HG02798 (cell line): ENCODE measurements at regions not wholly inside any gene's neighbourhood (a gene's known extent, or its start where the extent isn't known, plus 50 kb on each side); places are given as distances from the start of the nearest gene placed in this dataset.

Experiments
- ATAC-seq: cut with Tn5 transposase; IDR thresholded peaks from one replicate; pipeline ENCODE4 v1.9.1; 2021; ENCODE audit warnings: mild to moderate bottlenecking; ENCODE audit not compliant: unreplicated experiment, poor library complexity

GRCh38 chr4:178329226-178329872 is 887.1 kb upstream of the AGA start:
- ATAC-seq = no peak

- ATAC-seq = no peak
Measured at GRCh38 chr4:178333355-178333754, 891.1 kb upstream of the AGA start.

GRCh38 chr4:178339769-178340168 is 897.5 kb upstream of the AGA start:
- no peak for ATAC-seq

DNA sequence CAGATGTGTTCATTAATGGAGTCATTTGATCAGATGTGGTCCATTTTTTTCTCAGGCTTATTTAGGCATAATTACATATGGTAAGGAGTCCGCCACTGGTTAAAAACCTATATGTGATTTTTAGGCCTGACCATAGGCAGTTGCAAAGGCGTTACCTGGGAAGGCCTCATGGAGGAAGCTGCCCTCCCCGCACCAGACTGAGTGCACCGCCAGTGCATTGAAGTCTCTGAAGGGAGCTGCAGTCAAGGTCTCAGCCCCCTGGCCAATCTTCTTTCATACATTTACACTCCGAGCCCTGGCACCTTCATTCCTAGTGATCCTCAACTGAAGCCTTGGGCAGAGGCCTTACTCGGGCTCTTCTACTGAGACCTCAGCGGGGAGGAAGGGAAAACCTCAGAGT is 898.2 kb upstream of the AGA start:
- no peak for ATAC-seq

- no peak for ATAC-seq
Measured at GRCh38 chr4:178344096-178344495, 901.9 kb upstream of the AGA start.

GRCh38 chr4:178347111-178347510 is 904.9 kb upstream of the AGA start:
- no peak for ATAC-seq

- no peak for ATAC-seq
Measured at GRCh38 chr4:178349601-178350000, 907.4 kb upstream of the AGA start.

GRCh38 chr4:178351185-178351584 is 908.9 kb upstream of the AGA start:
- ATAC-seq = no peak

DNA sequence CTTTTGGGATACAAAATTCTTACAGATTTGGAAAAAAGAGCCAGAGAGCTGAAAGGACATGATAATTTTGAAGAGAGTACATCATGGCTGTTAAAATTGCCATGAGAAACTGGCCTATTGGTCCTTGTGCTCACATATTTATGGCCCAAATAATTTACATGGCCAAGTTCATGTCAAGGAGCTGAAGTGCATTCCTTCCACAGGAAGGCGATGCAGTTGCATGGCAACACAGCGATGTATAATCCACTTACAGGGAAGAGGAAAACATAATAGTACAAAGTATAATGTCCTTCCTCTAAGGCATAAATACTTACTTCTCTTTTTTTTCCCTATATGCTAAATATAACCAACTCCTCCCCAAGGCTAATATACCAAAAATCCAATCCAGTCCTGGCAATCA is 914.5 kb upstream of the AGA start:
- no peak for ATAC-seq

DNA sequence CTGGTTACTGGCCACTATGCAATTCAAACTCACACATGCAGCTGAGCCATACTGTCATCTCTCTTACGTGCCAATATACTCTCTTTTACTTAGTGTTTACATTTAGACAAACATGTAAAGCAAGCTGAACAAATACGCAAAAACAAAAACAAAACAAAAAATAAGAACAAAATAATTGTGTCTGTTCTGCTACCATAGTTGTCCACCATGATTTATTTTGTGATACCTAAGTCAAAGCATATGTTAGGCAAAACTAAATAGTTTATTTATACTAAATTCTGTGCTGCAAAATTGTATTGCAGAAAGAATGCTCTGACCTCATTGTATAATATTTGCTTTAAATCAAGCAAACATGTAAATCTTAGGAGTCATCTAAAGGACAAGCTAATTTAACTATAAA is 943.2 kb upstream of the AGA start:
- ATAC-seq = no peak

DNA sequence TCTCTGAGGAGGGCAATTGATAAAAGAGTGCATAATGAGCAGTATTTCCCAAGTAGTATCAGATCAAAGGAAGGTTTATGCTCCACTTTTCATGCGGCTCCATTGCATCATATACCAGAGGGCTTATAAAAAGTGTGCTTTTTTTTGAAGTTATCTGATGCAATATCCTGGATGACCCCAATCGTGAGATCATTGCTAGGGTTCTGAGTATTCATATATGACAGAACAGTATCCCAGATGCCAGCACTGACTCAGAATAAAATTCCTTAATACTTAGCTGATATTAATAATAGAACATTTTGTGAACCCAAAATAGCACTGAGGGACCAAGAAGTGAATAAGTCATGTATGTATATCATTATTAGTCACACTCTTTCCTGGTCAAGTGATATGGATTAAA is 945.5 kb upstream of the AGA start:
- ATAC-seq = no peak

- ATAC-seq = no peak
Measured at GRCh38 chr4:178395798-178396197, 953.6 kb upstream of the AGA start.

DNA sequence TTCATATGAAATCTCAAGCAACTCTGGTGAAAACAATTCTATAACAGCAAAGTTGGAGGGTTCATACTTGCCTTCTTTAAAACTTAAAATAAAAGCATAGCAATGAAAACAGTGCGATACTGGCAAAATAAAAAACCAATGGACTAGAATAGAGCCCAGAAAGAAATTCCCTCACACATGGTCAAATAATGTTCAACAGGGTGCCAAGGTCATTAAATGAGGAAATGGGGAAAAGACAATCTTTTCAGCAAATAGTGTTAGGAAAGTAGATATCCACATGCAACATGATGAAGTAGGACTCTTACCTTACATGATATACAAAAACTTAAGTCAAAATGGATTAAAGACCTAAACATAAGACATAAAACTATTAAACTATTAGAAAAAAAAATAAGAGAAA is 970.2 kb upstream of the AGA start:
- ATAC-seq = no peak

- no peak for ATAC-seq
Measured at GRCh38 chr4:178414042-178414441, 971.8 kb upstream of the AGA start.

DNA sequence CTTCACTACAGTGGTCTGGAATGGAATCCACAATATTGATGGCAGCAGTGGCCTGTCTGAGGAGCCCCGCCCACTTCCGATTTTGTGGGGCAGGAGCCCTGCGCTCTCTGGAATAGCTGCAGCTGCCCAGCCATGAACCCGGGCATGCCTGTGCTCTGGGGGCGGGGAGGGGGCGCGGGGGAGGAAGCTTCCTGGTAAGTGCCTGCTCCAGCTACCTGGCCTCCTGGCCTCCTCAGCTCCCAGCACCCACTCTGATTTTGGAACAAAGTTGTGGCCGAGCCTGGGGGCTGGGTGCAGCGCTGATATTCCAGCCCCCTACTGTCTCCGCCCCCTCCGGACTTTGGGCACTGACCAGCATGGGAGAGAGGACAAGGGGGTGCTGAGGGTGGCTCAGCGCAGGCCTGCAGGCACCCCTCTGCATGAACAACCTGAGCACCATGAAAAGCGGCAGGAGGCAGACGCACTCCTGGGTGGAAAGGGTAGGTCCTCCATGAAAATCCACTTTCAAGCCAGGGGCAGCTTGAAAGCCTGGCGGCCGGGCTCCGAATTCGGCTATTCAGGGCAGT is 972.7 kb upstream of the AGA start:
- ATAC-seq = no peak

- no peak for ATAC-seq
Measured at GRCh38 chr4:178415925-178416324, 973.7 kb upstream of the AGA start.

- ATAC-seq = no peak
Measured at GRCh38 chr4:178423366-178423765, 981.1 kb upstream of the AGA start.

DNA sequence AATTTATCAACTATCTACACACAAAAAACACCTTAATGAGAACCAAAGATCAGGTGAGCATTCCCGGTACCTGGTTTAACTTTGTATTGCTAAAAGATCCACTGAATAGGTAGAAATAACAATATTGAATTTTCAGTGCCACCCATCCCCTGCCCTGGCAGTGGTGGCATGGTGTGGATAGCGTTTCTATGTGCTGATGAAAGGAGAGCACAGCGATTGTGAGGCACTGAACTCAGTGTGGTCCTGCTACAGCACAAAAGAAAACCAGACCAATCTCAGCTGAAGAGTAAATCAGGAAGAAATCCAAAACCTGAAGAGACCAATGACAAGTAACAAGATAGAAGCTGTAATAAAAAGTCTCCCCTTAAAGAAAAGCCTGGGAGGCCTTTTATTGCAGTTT is 984.6 kb upstream of the AGA start:
- no peak for ATAC-seq

DNA sequence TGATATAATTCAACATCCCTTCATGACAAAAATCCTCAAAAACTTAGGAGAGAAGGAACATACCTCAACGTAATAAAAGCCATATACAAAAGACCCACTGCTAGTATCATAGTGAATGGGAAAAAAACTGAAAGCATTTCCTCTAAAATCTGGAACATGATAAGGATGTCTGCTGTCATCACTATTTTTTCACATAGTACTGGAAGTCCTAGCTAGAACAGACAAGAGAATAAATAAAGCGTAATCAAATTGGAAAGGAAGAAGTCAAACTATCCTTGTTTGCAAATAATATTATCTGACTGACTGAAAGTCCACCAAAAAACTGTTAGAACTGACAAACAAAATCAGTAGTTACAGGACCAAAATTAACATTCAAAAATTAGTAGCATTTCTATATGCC is 985.4 kb upstream of the AGA start:
- no peak for ATAC-seq

- no peak for ATAC-seq
Measured at GRCh38 chr4:178448372-178449035, 1006.3 kb upstream of the AGA start.

DNA sequence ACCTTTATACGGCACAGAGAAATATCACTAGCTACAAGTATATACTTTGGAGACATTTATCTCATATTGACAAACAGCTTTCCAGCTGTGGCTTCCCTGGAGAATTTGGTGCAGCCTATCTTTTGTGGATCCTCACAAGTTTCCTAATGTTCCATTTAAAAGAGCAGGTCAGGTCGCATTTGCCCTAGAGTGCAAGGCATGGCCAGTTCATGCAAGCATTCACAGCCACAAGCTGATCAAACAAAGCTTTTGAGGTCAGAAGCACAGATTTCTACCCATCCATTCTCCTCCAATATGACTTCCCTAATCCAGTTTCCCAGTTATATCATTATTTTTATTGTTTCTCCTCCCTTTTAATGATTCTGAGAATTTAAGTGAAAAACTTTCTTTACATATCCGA is 1008.4 kb upstream of the AGA start:
- no peak for ATAC-seq

GRCh38 chr4:178453057-178453456 is 1010.8 kb upstream of the AGA start:
- ATAC-seq = no peak
